Activated T-cell treated with anti-CD3 and anti-CD28 coated beads, Interleukin-2, amount 50 U/mL, for 72 hours (primary cell): ENCODE measurements at regions not wholly inside any gene's neighbourhood (a gene's known extent, or its start where the extent isn't known, plus 50 kb on each side); places are given as distances from the start of the nearest gene placed in this dataset.

Experiments used
- ATAC-seq, 2 donors: fragments of 150-1000 bp; cut with Tn5 transposase; replicated peaks in 1 of 2; 2 replicates each; pipeline ENCODE4 v1.10.0; 2021; ENCODE audit warnings: moderate library complexity in 2 of 2, mild to moderate bottlenecking in 1 of 2
- DNase-seq, 2 donors: peaks; one replicate each; pipeline ENCODE4 v3.0.0; 2021 to 2022; ENCODE audit warnings: mixed read lengths in 1 of 2
- H3K27ac Mint-ChIP-seq: one replicate; pipeline ENCODE4 v1.8.0; 2022; ENCODE audit warnings: mild to moderate bottlenecking, moderate library complexity, mixed read lengths
- H3K27me3 Mint-ChIP-seq: one replicate; pipeline ENCODE4 v1.8.0; 2022; ENCODE audit warnings: low read depth, mixed read lengths
- H3K36me3 Mint-ChIP-seq, 2 donors: one replicate each; pipeline ENCODE4 v1.8.0; 2022; ENCODE audit warnings: mixed read lengths in 2 of 2, mild to moderate bottlenecking in 1 of 2; ENCODE audit not compliant: insufficient read depth in 2 of 2
- H3K4me1 Mint-ChIP-seq: one replicate; pipeline ENCODE4 v1.8.0; 2022; ENCODE audit warnings: low read depth, mixed read lengths
- H3K4me3 Mint-ChIP-seq, 2 donors: one replicate each; pipeline ENCODE4 v1.8.0; 2022; ENCODE audit warnings: mild to moderate bottlenecking in 2 of 2, mixed read lengths in 2 of 2, moderate library complexity in 2 of 2
- H3K9me3 Mint-ChIP-seq, 2 donors: one replicate each; pipeline ENCODE4 v1.8.0; 2022; ENCODE audit warnings: mixed read lengths in 2 of 2

GRCh38 chr5:21694567-21694966, 1158.6 kb downstream of the CDH12 start:
- peaks cover 0 to 2% of the 10 kb centered on the region in 2 donors for H3K36me3 Mint-ChIP-seq
- H3K27ac Mint-ChIP-seq: no peak overlapping the region
- DNase-seq: no peak
- no peaks in the 10 kb centered on the region for H3K27me3 Mint-ChIP-seq
- peaks cover 3 to 4% of the 10 kb centered on the region in 2 donors for H3K9me3 Mint-ChIP-seq
- no peaks in the 10 kb centered on the region for H3K4me1 Mint-ChIP-seq
- ATAC-seq: no peak
- H3K4me3 Mint-ChIP-seq: no peak overlapping the region

- ATAC-seq (no peak), DNase-seq (no peak)
- no peaks in the 10 kb centered on the region for H3K4me1 Mint-ChIP-seq
- peaks cover 1 to 4% of the 10 kb centered on the region in 2 donors for H3K9me3 Mint-ChIP-seq
- no peaks in the 10 kb centered on the region for H3K36me3 Mint-ChIP-seq
- no peaks in the 10 kb centered on the region for H3K27me3 Mint-ChIP-seq
- H3K27ac Mint-ChIP-seq: no peak overlapping the region
- H3K4me3 Mint-ChIP-seq: no peak overlapping the region
Observed at GRCh38 chr5:21693591-21693990, 1159.6 kb downstream of the CDH12 start.

GRCh38 chr5:21689587-21689986, 1163.6 kb downstream of the CDH12 start:
- Mint-ChIP-seq H3K36me3 (no peaks in the 10 kb centered on the region), H3K27me3 (no peaks in the 10 kb centered on the region), H3K4me3 (no peak overlapping the region), H3K9me3 (peaks cover 4% of the 10 kb centered on the region in 2 donors), H3K4me1 (no peaks in the 10 kb centered on the region), H3K27ac (no peak overlapping the region)
- DNase-seq (no peak), ATAC-seq (no peak)

- Mint-ChIP-seq H3K4me1 (no peaks in the 10 kb centered on the region), H3K36me3 (no peaks in the 10 kb centered on the region), H3K4me3 (no peak overlapping the region), H3K27me3 (no peaks in the 10 kb centered on the region), H3K9me3 (peaks cover 0 to 2% of the 10 kb centered on the region in 2 donors), H3K27ac (no peak overlapping the region)
- no peak for ATAC-seq
- DNase-seq: no peak
Observed at GRCh38 chr5:21688655-21689054, 1164.5 kb downstream of the CDH12 start.

DNA sequence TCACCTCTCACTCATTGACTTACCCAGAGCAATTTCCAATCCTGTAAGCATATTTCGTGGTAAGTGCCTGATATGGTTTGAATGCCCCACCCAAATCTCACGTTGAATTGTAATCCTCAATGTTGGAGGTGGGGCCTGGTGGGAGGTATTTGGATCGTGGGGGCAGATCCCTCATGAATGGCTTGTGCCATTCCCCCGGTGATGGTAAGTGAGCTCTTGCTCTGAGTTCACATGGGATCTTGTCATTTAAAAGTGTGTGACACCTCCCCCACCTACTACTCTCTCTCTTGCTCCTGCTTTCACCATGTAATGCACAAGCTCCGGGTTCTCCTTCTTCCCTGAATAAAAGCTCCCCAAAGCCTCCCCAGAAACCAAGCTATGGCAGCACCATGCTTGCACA, 1165.5 kb downstream of the CDH12 start:
- Mint-ChIP-seq H3K4me3 (no peak overlapping the region), H3K27ac (no peak overlapping the region)
- ATAC-seq: no peak

GRCh38 chr5:21686706-21687105, 1166.4 kb downstream of the CDH12 start:
- ATAC-seq (no peak), DNase-seq (no peak)
- H3K4me3 Mint-ChIP-seq: no peak overlapping the region
- no peak overlapping the region for H3K27ac Mint-ChIP-seq
- no peaks in the 10 kb centered on the region for H3K4me1 Mint-ChIP-seq
- peaks cover 0 to 2% of the 10 kb centered on the region in 2 donors for H3K9me3 Mint-ChIP-seq
- H3K36me3 Mint-ChIP-seq: no peaks in the 10 kb centered on the region
- no peaks in the 10 kb centered on the region for H3K27me3 Mint-ChIP-seq

More for the DNA sequence above, 1165.5 kb downstream of the CDH12 start:
- Mint-ChIP-seq H3K4me1 (no peaks in the 10 kb centered on the region), H3K9me3 (peaks cover 0 to 2% of the 10 kb centered on the region in 2 donors), H3K36me3 (no peaks in the 10 kb centered on the region), H3K27me3 (no peaks in the 10 kb centered on the region)
- no peak for DNase-seq

- no peak for ATAC-seq
- peaks cover 0 to 2% of the 10 kb centered on the region in 2 donors for H3K9me3 Mint-ChIP-seq
Observed at GRCh38 chr5:21685522-21685921, 1167.6 kb downstream of the CDH12 start.

DNA sequence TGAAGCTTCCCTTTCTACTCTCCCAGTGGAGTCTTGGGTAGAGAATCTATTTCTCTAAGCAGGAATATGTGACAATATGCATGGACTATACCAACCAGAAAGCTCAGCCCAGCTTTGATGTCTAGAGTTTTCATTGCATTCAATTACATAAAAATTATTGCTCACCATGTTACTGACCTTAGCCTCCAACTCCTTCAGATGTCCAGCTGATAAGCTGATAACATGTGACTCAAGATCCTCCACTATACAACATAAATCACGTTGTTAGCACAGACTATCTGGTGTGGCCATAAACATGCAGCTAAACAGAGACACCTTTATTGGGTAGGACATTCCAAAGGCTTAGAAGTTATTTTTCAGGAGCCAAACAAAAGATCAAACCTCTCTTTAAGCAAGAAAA, 1168.2 kb downstream of the CDH12 start:
- no peak overlapping the region for H3K27ac Mint-ChIP-seq
- no peaks in the 10 kb centered on the region for H3K27me3 Mint-ChIP-seq
- no peak overlapping the region for H3K4me3 Mint-ChIP-seq
- ATAC-seq: no peak
- H3K9me3 Mint-ChIP-seq: peaks cover 0 to 2% of the 10 kb centered on the region in 2 donors
- no peaks in the 10 kb centered on the region for H3K4me1 Mint-ChIP-seq
- DNase-seq: no peak
- H3K36me3 Mint-ChIP-seq: no peaks in the 10 kb centered on the region

More at GRCh38 chr5:21685522-21685921, 1167.6 kb downstream of the CDH12 start:
- Mint-ChIP-seq H3K4me3 (no peak overlapping the region), H3K27ac (no peak overlapping the region), H3K4me1 (no peaks in the 10 kb centered on the region), H3K36me3 (no peaks in the 10 kb centered on the region), H3K27me3 (no peaks in the 10 kb centered on the region)
- DNase-seq: no peak

- no peak overlapping the region for H3K27ac Mint-ChIP-seq
- H3K27me3 Mint-ChIP-seq: no peaks in the 10 kb centered on the region
- no peak overlapping the region for H3K4me3 Mint-ChIP-seq
- no peaks in the 10 kb centered on the region for H3K36me3 Mint-ChIP-seq
- ATAC-seq (no peak), DNase-seq (no peak)
- no peaks in the 10 kb centered on the region for H3K4me1 Mint-ChIP-seq
- peaks cover 0 to 4% of the 10 kb centered on the region in 2 donors for H3K9me3 Mint-ChIP-seq
Observed at GRCh38 chr5:21681911-21682310, 1171.2 kb downstream of the CDH12 start.

GRCh38 chr5:21680641-21681040, 1172.5 kb downstream of the CDH12 start:
- no peak for DNase-seq

GRCh38 chr5:21680196-21680595, 1172.9 kb downstream of the CDH12 start:
- DNase-seq (no peak), ATAC-seq (no peak)
- no peak overlapping the region for H3K27ac Mint-ChIP-seq
- no peak overlapping the region for H3K4me3 Mint-ChIP-seq
- no peaks in the 10 kb centered on the region for H3K4me1 Mint-ChIP-seq
- H3K27me3 Mint-ChIP-seq: no peaks in the 10 kb centered on the region
- peaks cover 0 to 4% of the 10 kb centered on the region in 2 donors for H3K9me3 Mint-ChIP-seq
- no peaks in the 10 kb centered on the region for H3K36me3 Mint-ChIP-seq

More at GRCh38 chr5:21680641-21681040, 1172.5 kb downstream of the CDH12 start:
- Mint-ChIP-seq H3K4me3 (no peak overlapping the region), H3K27ac (no peak overlapping the region), H3K4me1 (no peaks in the 10 kb centered on the region), H3K27me3 (no peaks in the 10 kb centered on the region), H3K36me3 (no peaks in the 10 kb centered on the region), H3K9me3 (peaks cover 0 to 4% of the 10 kb centered on the region in 2 donors)
- ATAC-seq: no peak

DNA sequence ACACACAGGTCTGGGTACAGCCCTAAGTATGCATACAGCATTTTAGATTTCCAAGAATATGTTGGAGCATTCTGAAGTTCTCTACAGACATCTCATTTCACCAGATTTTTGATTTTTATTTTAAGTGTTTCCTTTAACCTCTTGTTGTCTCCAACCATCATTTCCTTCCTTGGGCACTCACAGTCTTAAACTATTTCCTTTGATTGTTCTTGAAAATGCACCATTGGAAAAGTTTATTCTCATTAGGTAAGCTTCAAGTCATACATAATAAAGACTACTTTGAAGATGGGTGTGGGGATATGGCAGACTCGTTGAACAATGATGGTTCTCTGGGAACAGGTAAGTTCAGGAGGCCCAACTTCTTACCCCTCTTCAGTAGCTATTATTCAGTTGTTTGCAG, 1174.6 kb downstream of the CDH12 start:
- DNase-seq: no peak
- no peak for ATAC-seq
- Mint-ChIP-seq H3K27me3 (no peaks in the 10 kb centered on the region), H3K9me3 (peaks cover 0 to 4% of the 10 kb centered on the region in 2 donors), H3K4me3 (no peak overlapping the region), H3K27ac (no peak overlapping the region), H3K36me3 (no peaks in the 10 kb centered on the region), H3K4me1 (no peaks in the 10 kb centered on the region)

DNA sequence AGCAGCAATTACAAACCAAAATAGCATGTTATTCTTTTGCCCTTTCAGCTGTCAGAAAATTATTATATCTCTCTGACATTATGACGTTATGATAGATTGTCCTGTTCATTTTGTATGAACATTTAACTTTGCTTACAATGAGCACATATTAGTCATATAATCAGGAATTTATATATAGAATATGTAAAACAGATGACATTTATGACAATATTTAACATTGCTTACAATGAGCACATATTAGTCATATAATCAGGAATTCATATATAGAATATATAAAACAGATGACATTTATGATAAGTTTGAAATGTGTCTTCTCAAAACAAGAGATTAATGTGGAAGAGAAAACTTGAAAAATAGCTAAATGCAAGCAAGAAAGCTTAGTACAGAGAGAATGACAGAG, 1180.2 kb downstream of the CDH12 start:
- no peak overlapping the region for H3K27ac Mint-ChIP-seq
- ATAC-seq: no peak
- H3K36me3 Mint-ChIP-seq: no peaks in the 10 kb centered on the region

DNA sequence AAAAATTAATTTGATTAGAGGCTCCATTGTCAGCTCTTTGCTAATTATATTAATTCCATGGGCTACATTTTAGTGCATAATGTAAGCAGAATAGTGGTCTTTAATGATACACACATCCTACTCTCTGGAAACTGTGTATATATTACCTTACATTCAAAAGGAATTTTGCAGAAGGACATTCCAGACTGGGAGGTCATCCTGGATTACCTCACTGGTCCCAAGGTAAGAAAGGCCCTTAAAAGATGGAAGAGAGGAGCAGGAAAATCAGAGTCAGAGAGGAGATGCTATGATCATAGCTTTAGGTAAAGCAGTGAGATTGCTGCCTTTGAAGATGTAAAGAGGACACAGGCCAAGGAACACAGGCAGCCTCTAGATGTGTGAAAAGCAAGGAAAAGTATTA, 1180.8 kb downstream of the CDH12 start:
- no peaks in the 10 kb centered on the region for H3K27me3 Mint-ChIP-seq
- DNase-seq (no peak), ATAC-seq (no peak)
- H3K4me3 Mint-ChIP-seq: no peak overlapping the region
- H3K9me3 Mint-ChIP-seq: peaks cover 0 to under 1% of the 10 kb centered on the region in 2 donors
- H3K27ac Mint-ChIP-seq: no peak overlapping the region
- no peaks in the 10 kb centered on the region for H3K36me3 Mint-ChIP-seq
- no peaks in the 10 kb centered on the region for H3K4me1 Mint-ChIP-seq

More for the DNA sequence above, 1180.2 kb downstream of the CDH12 start:
- Mint-ChIP-seq H3K27me3 (no peaks in the 10 kb centered on the region), H3K9me3 (no peaks in the 10 kb centered on the region), H3K4me3 (no peak overlapping the region), H3K4me1 (no peaks in the 10 kb centered on the region)
- no peak for DNase-seq
